Keratinocyte (primary cell): ENCODE measurements at regions not wholly inside any gene's neighbourhood (a gene's known extent, or its start where the extent isn't known, plus 50 kb on each side); places are given as distances from the start of the nearest gene placed in this dataset.

Source experiments
- DNase-seq: peaks from one replicate; pipeline ENCODE4 v3.0.0-alpha.2; 2011; ENCODE audit warnings: low read depth, missing footprints, low spot score
- FAIRE-seq: peaks from 2 replicates; lab custom pipeline; 2011; peaks lifted over from hg19 to GRCh38; lab: Jason Lieb, UNC
- H2AFZ ChIP-seq: 2 replicates; pipeline ENCODE4 v1.6.0; 2012; ENCODE audit warnings: low read length, control low read depth, inconsistent platforms; ENCODE audit not compliant: control insufficient read depth
- H3K27ac ChIP-seq: 2 replicates; pipeline ENCODE4 v1.5.1; 2011; ENCODE audit warnings: low read length; ENCODE audit not compliant: control insufficient read depth, insufficient read depth
- H3K27me3 ChIP-seq: 3 replicates; pipeline ENCODE4 v1.6.0; 2011; ENCODE audit warnings: low read length; ENCODE audit not compliant: control insufficient read depth, insufficient read depth; ENCODE audit errors: extremely low read depth
- H3K36me3 ChIP-seq, 2 experiments: 2 replicates in 1 of 2; 3 replicates in 1 of 2; pipeline ENCODE4 v1.5.1; 2011; ENCODE audit warnings: low read length in 2 of 2, mild to moderate bottlenecking in 1 of 2; ENCODE audit not compliant: control insufficient read depth in 2 of 2, insufficient read depth in 2 of 2; ENCODE audit errors: extremely low read depth in 1 of 2
- H3K4me1 ChIP-seq: 3 replicates; pipeline ENCODE4 v1.5.1; 2011; ENCODE audit warnings: low read length; ENCODE audit not compliant: control insufficient read depth, insufficient read depth; ENCODE audit errors: extremely low read depth
- H3K4me2 ChIP-seq: 3 replicates; pipeline ENCODE4 v1.6.0; 2011; ENCODE audit warnings: low read depth, low read length; ENCODE audit not compliant: control insufficient read depth, insufficient read depth; ENCODE audit errors: extremely low read depth
- H3K4me3 ChIP-seq, 3 experiments: fragments of 200-600 bp in 1 of 3; sonication (generic) in 1 of 3; 2 replicates in 2 of 3; 3 replicates in 1 of 3; pipeline ENCODE4 v1.5.1; 2011 to 2016; ENCODE audit warnings: low read length in 3 of 3, mild to moderate bottlenecking in 3 of 3, control low read depth in 2 of 3, inconsistent platforms in 1 of 3, low read depth in 1 of 3, mixed read lengths in 1 of 3, mixed run types in 1 of 3, moderate library complexity in 1 of 3; ENCODE audit not compliant: control insufficient read depth in 2 of 3, insufficient read depth in 2 of 3; ENCODE audit errors: extremely low read depth in 1 of 3
- H3K79me2 ChIP-seq: 2 replicates; pipeline ENCODE4 v1.6.0; 2012; ENCODE audit warnings: low read length; ENCODE audit not compliant: control insufficient read depth, insufficient read depth
- H3K9ac ChIP-seq: 3 replicates; pipeline ENCODE4 v1.6.0; 2011; ENCODE audit warnings: low read length; ENCODE audit not compliant: control insufficient read depth, insufficient read depth; ENCODE audit errors: extremely low read depth
- H3K9me1 ChIP-seq: 3 replicates; pipeline ENCODE4 v1.6.0; 2011; ENCODE audit warnings: low read length; ENCODE audit not compliant: control insufficient read depth, insufficient read depth; ENCODE audit errors: extremely low read depth
- H3K9me3 ChIP-seq: 2 replicates; pipeline ENCODE4 v1.5.1; 2012; ENCODE audit warnings: low read depth, low read length; ENCODE audit not compliant: control insufficient read depth
- H4K20me1 ChIP-seq: 3 replicates; pipeline ENCODE4 v1.6.0; 2011; ENCODE audit warnings: low read length; ENCODE audit not compliant: control insufficient read depth, insufficient read depth; ENCODE audit errors: extremely low read depth
- CTCF ChIP-seq, 3 experiments: IDR thresholded peaks in 1 of 3; conservative IDR thresholded peaks in 1 of 3; optimal IDR thresholded peaks in 1 of 3; 2 replicates in 2 of 3; 3 replicates in 1 of 3; pipeline versions ENCODE3 to v1.5.1; 2011; ENCODE audit warnings: low read length in 3 of 3, mild to moderate bottlenecking in 3 of 3, moderate library complexity in 2 of 3, control low read depth in 1 of 3, inconsistent platforms in 1 of 3; ENCODE audit not compliant: insufficient read depth in 2 of 3; ENCODE audit errors: extremely low read depth in 1 of 3
- EZH2 ChIP-seq: IDR thresholded peaks from one replicate; pipeline ENCODE4 v1.6.1; 2012; ENCODE audit warnings: inconsistent platforms, mild to moderate bottlenecking, low read length, moderate library complexity
- dilution Hi-C: fragments of 300-500 bp; cut with MboI; formaldehyde crosslinking; loops from one replicate; pipeline ENCODE4 v1.7.0; 2020; ENCODE audit warnings: low sequenced_read_pairs; ENCODE audit not compliant: extremely low pct_ligation_motif_present

- FAIRE-seq (peak; percentile 17), DNase-seq (no peak)
- H3K4me3 ChIP-seq, result no peak overlapping the region
- peak overlapping the region; percentile 30 for H2AFZ ChIP-seq
- dilution Hi-C loops, result no loop called here
- H3K9me1 ChIP-seq, result no peaks in the 10 kb centered on the region
- no peaks in the 10 kb centered on the region for H3K27me3 ChIP-seq
- no peaks in the 10 kb centered on the region for H3K79me2 ChIP-seq
- peaks cover 9% of the 10 kb centered on the region for H3K4me1 ChIP-seq
- H3K9me3 ChIP-seq, result peaks cover 2% of the 10 kb centered on the region
- H3K4me2 ChIP-seq, result peak overlapping the region; percentile 41
- peak overlapping the region; percentile 22 for H3K9ac ChIP-seq
- H4K20me1 ChIP-seq, result no peaks in the 10 kb centered on the region
- H3K27ac ChIP-seq, result no peak overlapping the region
- H3K36me3 ChIP-seq, result no peaks in the 10 kb centered on the region
- TF ChIP-seq CTCF (optimal IDR thresholded peaks at IDR 0.05 in 1 of 3, IDR thresholded peaks at IDR 0.05 in 1 of 3, conservative IDR thresholded peaks at IDR 0.05 in 1 of 3; ENCODE audit: extremely low read depth in 1 of 3, insufficient read depth in 2 of 3, low read length in 3 of 3) (no peak), EZH2 (no peak)
These were observed 144.1 kb downstream of the QRSL1 start for GRCh38 chr6:106773522-106773921.

GRCh38 chr6:106772270-106773142 lies 143.1 kb downstream of the QRSL1 start:
- dilution Hi-C loops, result no loop called here
- no peak overlapping the region for H3K4me3 ChIP-seq
- peaks cover 9% of the 10 kb centered on the region for H3K4me1 ChIP-seq
- H3K27me3 ChIP-seq, result no peaks in the 10 kb centered on the region
- no peak overlapping the region for H2AFZ ChIP-seq
- no peak overlapping the region for H3K9ac ChIP-seq
- H3K79me2 ChIP-seq, result no peaks in the 10 kb centered on the region
- H3K27ac ChIP-seq, result no peak overlapping the region
- no peak for DNase-seq
- peaks cover 2% of the 10 kb centered on the region for H3K9me3 ChIP-seq
- no peaks in the 10 kb centered on the region for H3K36me3 ChIP-seq
- H4K20me1 ChIP-seq, result no peaks in the 10 kb centered on the region
- no peak overlapping the region for H3K4me2 ChIP-seq
- FAIRE-seq, result no peak
- no peaks in the 10 kb centered on the region for H3K9me1 ChIP-seq
- no peak for TF ChIP-seq EZH2
- no peak for TF ChIP-seq CTCF (optimal IDR thresholded peaks at IDR 0.05 in 1 of 3, IDR thresholded peaks at IDR 0.05 in 1 of 3, conservative IDR thresholded peaks at IDR 0.05 in 1 of 3; ENCODE audit: extremely low read depth in 1 of 3, insufficient read depth in 2 of 3, low read length in 3 of 3)
